ENCODE measurements at regions not wholly inside any gene's neighbourhood (a gene's known extent, or its start where the extent isn't known, plus 50 kb on each side); places are given as distances from the start of the nearest gene placed in this dataset.

GRCh38 chr20:62535282-62535811, 59.6 kb upstream of the GATA5 start:
- TF ChIP-seq TRIM28 (IDR thresholded peaks at IDR 0.05; ENCODE audit: borderline replicate concordance, low read length) (no peak), ZNF221 (tag by site-specific recombination; IDR thresholded peaks at IDR 0.05; ENCODE audit: borderline replicate concordance) (no peak), GLI2 (tag by site-specific recombination; IDR thresholded peaks at IDR 0.05; ENCODE audit: borderline replicate concordance, low read depth) (no peak), ZNF350 (tag by site-specific recombination; IDR thresholded peaks at IDR 0.05) (no peak), ZNF175 (tag by site-specific recombination; IDR thresholded peaks at IDR 0.05) (no peak), ZFP41 (tag by site-specific recombination; IDR thresholded peaks at IDR 0.05; ENCODE audit: borderline replicate concordance) (no peak), MZF1 (tag by site-specific recombination; IDR thresholded peaks at IDR 0.05; ENCODE audit: borderline replicate concordance) (no peak), ZNF785 (tag by site-specific recombination; IDR thresholded peaks at IDR 0.05) (no peak), ZNF596 (tag by site-specific recombination; IDR thresholded peaks at IDR 0.05) (no peak), REST (tag by site-specific recombination; IDR thresholded peaks at IDR 0.05) (no peak)
- TF ChIP-seq, protein P1, sequence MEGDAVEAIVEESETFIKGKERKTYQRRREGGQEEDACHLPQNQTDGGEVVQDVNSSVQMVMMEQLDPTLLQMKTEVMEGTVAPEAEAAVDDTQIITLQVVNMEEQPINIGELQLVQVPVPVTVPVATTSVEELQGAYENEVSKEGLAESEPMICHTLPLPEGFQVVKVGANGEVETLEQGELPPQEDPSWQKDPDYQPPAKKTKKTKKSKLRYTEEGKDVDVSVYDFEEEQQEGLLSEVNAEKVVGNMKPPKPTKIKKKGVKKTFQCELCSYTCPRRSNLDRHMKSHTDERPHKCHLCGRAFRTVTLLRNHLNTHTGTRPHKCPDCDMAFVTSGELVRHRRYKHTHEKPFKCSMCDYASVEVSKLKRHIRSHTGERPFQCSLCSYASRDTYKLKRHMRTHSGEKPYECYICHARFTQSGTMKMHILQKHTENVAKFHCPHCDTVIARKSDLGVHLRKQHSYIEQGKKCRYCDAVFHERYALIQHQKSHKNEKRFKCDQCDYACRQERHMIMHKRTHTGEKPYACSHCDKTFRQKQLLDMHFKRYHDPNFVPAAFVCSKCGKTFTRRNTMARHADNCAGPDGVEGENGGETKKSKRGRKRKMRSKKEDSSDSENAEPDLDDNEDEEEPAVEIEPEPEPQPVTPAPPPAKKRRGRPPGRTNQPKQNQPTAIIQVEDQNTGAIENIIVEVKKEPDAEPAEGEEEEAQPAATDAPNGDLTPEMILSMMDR (tag by site-specific recombination; IDR thresholded peaks at IDR 0.05): no peak

All from HEK293 (cell line).